ENCODE measurements at regions not wholly inside any gene's neighbourhood (a gene's known extent, or its start where the extent isn't known, plus 50 kb on each side); places are given as distances from the start of the nearest gene placed in this dataset.

- Histone ChIP-seq H3K27me3 (ENCODE audit: insufficient read depth) (no peaks in the 10 kb centered on the region), H4K20me1 (ENCODE audit: insufficient read depth) (no peaks in the 10 kb centered on the region), H3F3A (replicated peaks; ENCODE audit: insufficient read depth) (no peaks in the 10 kb centered on the region), H3K27ac (ENCODE audit: low read depth in 2 of 2, low read length in 1 of 2) (no peak overlapping the region), H2AFZ (ENCODE audit: low read depth) (no peak overlapping the region), H3K9ac (no peak overlapping the region), H3K36me3 (replicated peaks in 1 of 2; ENCODE audit: control insufficient read depth in 1 of 2, insufficient read depth in 2 of 2, low read length in 1 of 2) (no peaks in the 10 kb centered on the region), H3K79me2 (ENCODE audit: insufficient read depth) (no peaks in the 10 kb centered on the region), H3K4me2 (no peak overlapping the region), H3K4me1 (ENCODE audit: control insufficient read depth in 1 of 2, insufficient read depth in 2 of 2, low read depth in 1 of 2, low read length in 1 of 2) (no peaks in the 10 kb centered on the region), H3K9me2 (no peaks in the 10 kb centered on the region), H3K4me3 (ENCODE audit: low read depth in 2 of 2, low read length in 1 of 2) (no peak overlapping the region), H3K9me3 (no peaks in the 10 kb centered on the region)
- ChIA-PET POLR2A (no interaction called here), CTCF (no interaction called here)
- no peak for DNase-seq
- no peak for TF ChIP-seq FOXM1 (IDR thresholded peaks at IDR 0.05; ENCODE audit: low read depth)
- TF ChIP-seq MAX (IDR thresholded peaks at IDR 0.05; ENCODE audit: low read depth): no peak
- TF ChIP-seq TEAD4 (IDR thresholded peaks at IDR 0.05; ENCODE audit: borderline replicate concordance, insufficient read depth): no peak
- TF ChIP-seq NRF1 (IDR thresholded peaks at IDR 0.05; ENCODE audit: low read depth, low read length): no peak
- no peak for TF ChIP-seq FOXJ3 (CRISPR knock-in tag; IDR thresholded peaks at IDR 0.05)
- TF ChIP-seq RAD21 (IDR thresholded peaks at IDR 0.05; ENCODE audit: low read length): no peak
- no peak for TF ChIP-seq TCF12 (IDR thresholded peaks at IDR 0.05)
- no peak for TF ChIP-seq RXRA (IDR thresholded peaks at IDR 0.05; ENCODE audit: borderline replicate concordance, low read depth)
- 19% methylated on average over 9 of the region's 14 CpGs for WGBS (ENCODE audit: low lambda C conversion rate)
Measured at GRCh38 chr9:73474002-73474600, 322.4 kb downstream of the ANXA1 start.

GRCh38 chr9:73474625-73475024, 323.0 kb downstream of the ANXA1 start:
- H2AFZ ChIP-seq (ENCODE audit: low read depth): no peak overlapping the region
- no peaks in the 10 kb centered on the region for H3K9me2 ChIP-seq
- no peak overlapping the region for H3K4me2 ChIP-seq
- no peaks in the 10 kb centered on the region for H3F3A ChIP-seq (replicated peaks; ENCODE audit: insufficient read depth)
- H3K79me2 ChIP-seq (ENCODE audit: insufficient read depth): no peaks in the 10 kb centered on the region
- no peaks in the 10 kb centered on the region for H3K36me3 ChIP-seq (replicated peaks in 1 of 2; ENCODE audit: control insufficient read depth in 1 of 2, insufficient read depth in 2 of 2, low read length in 1 of 2)
- ChIA-PET POLR2A (no interaction called here), CTCF (no interaction called here)
- no peaks in the 10 kb centered on the region for H4K20me1 ChIP-seq (ENCODE audit: insufficient read depth)
- TF ChIP-seq GATA2 (CRISPR knock-in tag; IDR thresholded peaks at IDR 0.05) (no peak), SIN3A (IDR thresholded peaks at IDR 0.05; ENCODE audit: borderline replicate concordance, low read depth, low read length) (no peak), EP300 (IDR thresholded peaks at IDR 0.05; ENCODE audit: borderline replicate concordance in 1 of 2, low read depth in 1 of 2, low read length in 1 of 2) (no peak), GABPA (IDR thresholded peaks at IDR 0.05; ENCODE audit: low read depth) (no peak), YY1 (IDR thresholded peaks at IDR 0.05; ENCODE audit: low read depth) (no peak)
- TF ChIP-seq, protein P1, sequence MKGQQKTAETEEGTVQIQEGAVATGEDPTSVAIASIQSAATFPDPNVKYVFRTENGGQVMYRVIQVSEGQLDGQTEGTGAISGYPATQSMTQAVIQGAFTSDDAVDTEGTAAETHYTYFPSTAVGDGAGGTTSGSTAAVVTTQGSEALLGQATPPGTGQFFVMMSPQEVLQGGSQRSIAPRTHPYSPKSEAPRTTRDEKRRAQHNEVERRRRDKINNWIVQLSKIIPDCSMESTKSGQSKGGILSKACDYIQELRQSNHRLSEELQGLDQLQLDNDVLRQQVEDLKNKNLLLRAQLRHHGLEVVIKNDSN (IDR thresholded peaks at IDR 0.05; ENCODE audit: borderline replicate concordance, low read depth): no peak
- no peaks in the 10 kb centered on the region for H3K4me1 ChIP-seq (ENCODE audit: control insufficient read depth in 1 of 2, insufficient read depth in 2 of 2, low read depth in 1 of 2, low read length in 1 of 2)
- no peak for DNase-seq
- H3K9me3 ChIP-seq: no peaks in the 10 kb centered on the region
- H3K9ac ChIP-seq: no peak overlapping the region
- H3K4me3 ChIP-seq (ENCODE audit: low read depth in 2 of 2, low read length in 1 of 2): no peak overlapping the region
- H3K27me3 ChIP-seq (ENCODE audit: insufficient read depth): no peaks in the 10 kb centered on the region
- H3K27ac ChIP-seq (ENCODE audit: low read depth in 2 of 2, low read length in 1 of 2): no peak overlapping the region
- WGBS (ENCODE audit: low lambda C conversion rate): 12% methylated on average over 3 of the region's 20 CpGs

All from SK-N-SH (cell line).